OCI-LY1 (cell line): ENCODE measurements at regions not wholly inside any gene's neighbourhood (a gene's known extent, or its start where the extent isn't known, plus 50 kb on each side); places are given as distances from the start of the nearest gene placed in this dataset.

ENCODE experiments used
- CTCF ChIP-seq: fragments of 200-600 bp; sonication (generic), shearing (Covaris generic); IDR thresholded peaks from 2 replicates; pipeline ENCODE4 v1.5.1; 2017; ENCODE audit warnings: mild to moderate bottlenecking, antibody characterized with exemption, low read length, moderate library complexity, mixed read lengths
- EZH2 ChIP-seq: fragments of 200-600 bp; sonication (generic), shearing (Covaris generic); IDR thresholded peaks from 2 replicates; pipeline ENCODE4 v1.8.0; 2017; ENCODE audit warnings: borderline replicate concordance, mixed run types, mild to moderate bottlenecking, antibody characterized with exemption, low read length, moderate library complexity, mixed read lengths

- TF ChIP-seq CTCF (no peak), EZH2 (no peak)
Measured at GRCh38 chr13:80058626-80059025, 282.3 kb downstream of the SPRY2 start.
